Stimulated activated memory B cell treated with anti-CD40 and anti-IgM and Interleukin-4, amounts not matched to agents 10 μg/mL and 1 μg/mL and 100 μg/mL, for 72 hours (primary cell): ENCODE measurements at regions not wholly inside any gene's neighbourhood (a gene's known extent, or its start where the extent isn't known, plus 50 kb on each side); places are given as distances from the start of the nearest gene placed in this dataset.
"Not testable (repeated sequence)": the region's sequence is repeated elsewhere in the genome, so short reads cannot be mapped to it uniquely, and the experiment has no call there.

Experiments used
- ATAC-seq: fragments of 150-1000 bp; cut with Tn5 transposase; 2 replicates; pipeline ENCODE4 v1.10.0; 2021
- H3K27ac Mint-ChIP-seq: one replicate; pipeline ENCODE4 v1.8.0; 2022; ENCODE audit warnings: mild to moderate bottlenecking, mixed read lengths
- H3K27me3 Mint-ChIP-seq: one replicate; pipeline ENCODE4 v1.8.0; 2022; ENCODE audit warnings: mixed read lengths
- H3K36me3 Mint-ChIP-seq: one replicate; pipeline ENCODE4 v1.8.0; 2022; ENCODE audit warnings: mixed read lengths
- H3K4me1 Mint-ChIP-seq: one replicate; pipeline ENCODE4 v1.8.0; 2022; ENCODE audit warnings: mixed read lengths
- H3K4me3 Mint-ChIP-seq: one replicate; pipeline ENCODE4 v1.8.0; 2022; ENCODE audit warnings: mild to moderate bottlenecking, moderate library complexity, mixed read lengths
- H3K9me3 Mint-ChIP-seq: one replicate; pipeline ENCODE4 v1.8.0; 2022; ENCODE audit warnings: mixed read lengths

DNA sequence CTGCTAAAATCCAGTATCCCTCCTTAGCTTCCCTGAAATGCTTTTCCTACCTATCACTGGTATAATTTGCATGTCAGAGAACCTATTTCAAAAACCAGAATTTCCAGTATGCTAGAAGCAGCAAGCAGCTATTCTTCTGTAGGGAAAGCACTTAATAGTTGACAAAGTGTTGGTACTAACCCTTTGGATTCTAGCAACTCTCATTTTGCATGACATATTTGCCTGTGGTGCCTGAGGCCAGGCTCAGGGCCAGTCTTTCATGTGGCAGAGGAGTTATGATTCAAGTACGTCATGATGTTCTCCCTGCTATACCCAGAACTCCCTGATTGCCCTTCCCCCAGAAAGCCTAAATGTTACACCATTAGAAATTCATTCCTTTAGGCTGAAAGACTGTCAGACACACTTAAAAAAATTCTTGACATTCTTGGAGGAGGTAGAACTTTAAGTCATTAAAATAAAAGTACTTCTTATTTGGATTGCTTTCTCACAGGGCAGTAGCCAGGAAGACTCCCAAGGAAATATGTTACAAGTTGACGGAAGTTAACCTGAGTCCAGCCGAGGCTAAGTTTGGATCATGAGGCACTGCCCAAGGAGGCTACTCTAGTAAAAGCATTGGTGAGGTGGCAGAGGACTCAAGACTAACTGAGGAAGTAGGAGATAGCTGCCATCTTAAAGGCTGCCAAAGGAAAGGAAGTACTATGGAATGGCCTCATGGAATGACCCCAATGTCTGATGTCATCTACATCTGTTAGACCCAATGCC is 298.4 kb upstream of the SPAG17 start:
- no peak for ATAC-seq
- Mint-ChIP-seq H3K4me3 (no peak overlapping the region), H3K4me1 (no peaks in the 10 kb centered on the region), H3K36me3 (no peaks in the 10 kb centered on the region), H3K27ac (no peak overlapping the region), H3K9me3 (peaks cover 6% of the 10 kb centered on the region), H3K27me3 (no peaks in the 10 kb centered on the region)

DNA sequence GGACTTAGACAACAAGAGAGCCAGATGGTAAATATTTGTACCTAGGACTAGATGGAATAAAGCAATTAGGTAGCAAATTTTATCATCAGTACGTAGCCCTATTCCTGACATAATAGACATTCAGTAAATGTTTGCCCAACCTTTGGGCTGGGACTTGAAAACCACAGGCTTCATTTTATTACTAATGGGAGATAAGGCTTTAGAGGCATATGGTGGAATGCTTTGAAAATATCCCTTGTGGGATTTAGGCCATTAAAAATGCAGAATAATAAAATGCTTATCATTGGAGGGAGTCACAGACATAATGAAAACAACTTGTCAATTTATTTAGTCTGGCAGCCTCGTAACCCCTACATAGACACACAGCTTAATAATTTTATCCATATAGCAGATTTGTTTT is 296.1 kb upstream of the SPAG17 start:
- Mint-ChIP-seq H3K27ac (no peak overlapping the region), H3K27me3 (no peaks in the 10 kb centered on the region), H3K9me3 (peaks cover 6% of the 10 kb centered on the region), H3K4me3 (no peak overlapping the region), H3K4me1 (no peaks in the 10 kb centered on the region), H3K36me3 (no peaks in the 10 kb centered on the region)
- no peak for ATAC-seq

DNA sequence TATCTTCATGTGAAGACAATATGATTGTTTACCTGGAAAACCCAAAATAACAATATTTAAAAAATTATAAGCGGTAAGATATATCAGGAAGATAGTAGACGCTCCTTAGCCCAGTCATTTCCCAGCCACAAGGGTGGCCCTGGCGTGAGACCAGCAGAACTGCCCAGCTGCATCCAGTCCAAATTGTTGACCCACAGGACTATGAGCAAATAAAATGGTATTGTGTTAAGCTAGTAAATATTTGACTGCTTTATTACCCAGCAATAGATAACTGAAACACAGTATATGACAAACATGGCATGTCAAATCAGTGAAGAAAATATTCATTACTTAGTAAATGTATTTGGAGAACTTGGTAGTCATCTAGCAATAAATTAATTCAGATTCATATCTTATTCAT is 294.3 kb upstream of the SPAG17 start:
- Mint-ChIP-seq H3K36me3 (no peaks in the 10 kb centered on the region), H3K4me3 (no peak overlapping the region), H3K27me3 (no peaks in the 10 kb centered on the region), H3K27ac (no peak overlapping the region), H3K4me1 (no peaks in the 10 kb centered on the region), H3K9me3 (peaks cover 6% of the 10 kb centered on the region)
- no peak for ATAC-seq

DNA sequence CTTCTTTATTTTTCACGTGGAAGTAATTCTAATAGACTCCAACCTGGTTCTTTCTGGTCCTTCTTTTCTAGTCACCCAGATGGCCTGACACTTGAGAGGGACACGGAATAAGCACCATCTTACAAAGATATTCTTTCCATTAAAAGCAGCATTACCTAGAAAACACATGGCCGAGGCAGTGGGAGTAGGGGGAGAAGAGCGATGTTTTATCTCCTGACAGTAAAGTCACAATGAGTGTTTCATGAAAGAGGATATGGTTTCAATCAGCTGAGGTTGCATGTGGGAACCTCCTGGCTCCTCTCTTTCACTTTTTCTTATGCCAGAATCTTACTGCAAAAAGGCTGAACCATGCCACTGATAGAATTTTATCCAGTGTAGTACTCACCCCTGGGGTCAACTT is 288.8 kb upstream of the SPAG17 start:
- no peak for ATAC-seq

DNA sequence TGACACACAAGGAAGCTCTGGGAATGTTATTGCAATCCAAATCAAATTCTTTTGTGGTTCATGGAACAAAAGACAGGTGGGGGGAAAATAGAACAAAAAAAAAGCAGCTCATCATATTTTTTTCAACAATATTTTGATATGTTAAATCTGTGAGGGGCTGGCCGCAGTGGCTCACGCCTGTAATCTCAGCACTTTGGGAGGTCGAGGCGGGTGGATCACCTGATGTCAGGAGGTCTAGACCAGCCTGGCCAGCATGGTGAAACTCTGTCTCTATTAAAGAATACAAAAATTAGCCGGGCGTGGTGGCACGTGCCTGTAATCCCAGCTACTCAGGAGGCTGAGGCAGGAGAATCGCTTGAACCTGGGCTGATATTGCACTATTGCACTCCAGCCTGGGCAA is 279.4 kb upstream of the SPAG17 start:
- not testable (repeated sequence) for H3K4me1 Mint-ChIP-seq, H3K9me3 Mint-ChIP-seq, H3K4me3 Mint-ChIP-seq, H3K27ac Mint-ChIP-seq, ATAC-seq, H3K36me3 Mint-ChIP-seq, H3K27me3 Mint-ChIP-seq

More for the DNA sequence above, 288.8 kb upstream of the SPAG17 start:
- no peaks in the 10 kb centered on the region for H3K27me3 Mint-ChIP-seq
- no peaks in the 10 kb centered on the region for H3K9me3 Mint-ChIP-seq
- H3K4me1 Mint-ChIP-seq: no peaks in the 10 kb centered on the region
- H3K4me3 Mint-ChIP-seq: no peak overlapping the region
- no peak overlapping the region for H3K27ac Mint-ChIP-seq
- no peaks in the 10 kb centered on the region for H3K36me3 Mint-ChIP-seq

DNA sequence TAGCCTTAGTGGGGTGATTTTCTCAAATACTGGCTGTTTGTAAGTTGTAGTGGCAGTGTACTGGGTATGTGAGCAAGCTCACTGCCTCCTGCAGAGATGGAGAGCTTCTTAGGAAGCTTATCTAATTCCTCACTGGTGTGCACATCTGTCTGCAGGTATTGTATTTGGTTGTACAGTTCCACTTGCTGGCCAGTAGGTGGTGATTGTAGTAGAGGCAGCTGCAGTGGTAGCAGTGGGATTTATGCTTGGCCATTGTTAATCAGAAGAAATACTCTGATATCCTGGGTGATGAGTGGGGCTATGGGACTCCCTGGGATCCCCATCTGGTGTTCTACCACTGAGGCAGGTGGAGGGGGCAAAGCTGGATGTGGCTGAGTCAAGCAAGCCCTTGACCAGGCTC is 276.1 kb upstream of the SPAG17 start:
- no peaks in the 10 kb centered on the region for H3K27me3 Mint-ChIP-seq

DNA sequence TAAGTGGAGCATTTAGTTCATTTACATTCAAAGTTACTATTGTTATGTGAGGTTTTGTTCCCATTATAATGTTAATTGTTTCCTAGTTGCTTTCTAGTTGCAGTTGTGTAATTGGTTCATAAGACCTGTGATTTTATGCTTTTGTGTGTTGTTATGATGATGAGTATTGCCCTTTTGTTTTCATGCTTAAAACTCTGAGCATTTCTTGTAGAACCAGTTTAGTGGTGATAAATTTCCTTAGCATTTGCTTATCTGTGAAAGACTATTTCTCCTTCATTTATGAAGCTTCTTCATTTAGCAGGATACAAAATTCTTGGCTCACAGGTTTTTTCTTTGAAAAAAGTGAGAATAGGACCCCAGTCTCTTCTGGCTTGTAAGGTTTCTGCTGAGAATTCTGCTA is 274.8 kb upstream of the SPAG17 start:
- H3K27ac Mint-ChIP-seq: no peak overlapping the region
- no peak overlapping the region for H3K4me3 Mint-ChIP-seq
- H3K9me3 Mint-ChIP-seq: peaks cover 24% of the 10 kb centered on the region
- ATAC-seq: no peak
- H3K36me3 Mint-ChIP-seq: no peaks in the 10 kb centered on the region
- H3K4me1 Mint-ChIP-seq: no peaks in the 10 kb centered on the region
- no peaks in the 10 kb centered on the region for H3K27me3 Mint-ChIP-seq

More for the DNA sequence above, 276.1 kb upstream of the SPAG17 start:
- Mint-ChIP-seq H3K27ac (no peak overlapping the region), H3K4me3 (no peak overlapping the region), H3K4me1 (no peaks in the 10 kb centered on the region), H3K36me3 (no peaks in the 10 kb centered on the region), H3K9me3 (peaks cover 14% of the 10 kb centered on the region)
- no peak for ATAC-seq

DNA sequence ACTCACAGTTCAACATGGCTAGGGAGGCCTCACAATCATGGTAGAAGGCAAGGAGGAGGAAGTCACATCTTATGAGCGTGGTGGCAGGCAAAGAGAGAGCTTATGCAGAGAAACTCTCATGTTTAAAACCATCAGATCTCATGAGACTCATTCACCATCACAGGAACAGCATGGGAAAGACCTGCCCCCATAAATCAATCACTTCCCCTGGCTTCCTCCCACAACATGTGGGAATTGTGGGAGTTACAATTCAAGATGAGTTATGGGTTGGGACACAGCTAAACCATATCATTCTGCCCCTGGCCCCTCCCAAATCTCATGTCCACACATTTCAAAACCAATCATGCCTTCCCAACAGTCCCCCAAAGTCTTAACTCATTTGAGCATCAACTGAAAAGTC is 268.8 kb upstream of the SPAG17 start:
- not testable (repeated sequence) for H3K36me3 Mint-ChIP-seq, H3K27me3 Mint-ChIP-seq, H3K4me3 Mint-ChIP-seq, H3K27ac Mint-ChIP-seq, H3K4me1 Mint-ChIP-seq, ATAC-seq
- peaks cover 18% of the 10 kb centered on the region for H3K9me3 Mint-ChIP-seq

DNA sequence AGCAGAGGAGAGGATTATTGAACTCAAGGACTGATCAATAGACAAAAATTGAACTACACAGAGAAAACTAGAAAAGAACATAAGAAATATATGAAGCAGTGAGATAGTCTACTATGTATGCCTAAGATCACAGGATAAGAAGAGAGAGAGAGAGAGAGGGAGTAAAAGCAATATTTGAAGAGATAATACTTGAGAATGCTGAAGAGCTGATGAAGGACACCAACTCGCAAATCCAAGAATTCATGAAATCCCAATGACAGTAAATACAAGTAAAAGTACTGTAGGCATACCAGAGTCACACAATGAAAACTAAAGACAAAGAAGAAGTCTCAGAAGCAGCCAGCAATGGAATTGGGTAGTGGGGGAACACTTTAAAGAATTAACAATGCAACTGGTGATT is 260.1 kb upstream of the SPAG17 start:
- no peaks in the 10 kb centered on the region for H3K4me1 Mint-ChIP-seq
- no peaks in the 10 kb centered on the region for H3K27me3 Mint-ChIP-seq
- no peak overlapping the region for H3K4me3 Mint-ChIP-seq
- ATAC-seq: no peak
- no peaks in the 10 kb centered on the region for H3K36me3 Mint-ChIP-seq
- no peak overlapping the region for H3K27ac Mint-ChIP-seq
- peaks cover 4% of the 10 kb centered on the region for H3K9me3 Mint-ChIP-seq

DNA sequence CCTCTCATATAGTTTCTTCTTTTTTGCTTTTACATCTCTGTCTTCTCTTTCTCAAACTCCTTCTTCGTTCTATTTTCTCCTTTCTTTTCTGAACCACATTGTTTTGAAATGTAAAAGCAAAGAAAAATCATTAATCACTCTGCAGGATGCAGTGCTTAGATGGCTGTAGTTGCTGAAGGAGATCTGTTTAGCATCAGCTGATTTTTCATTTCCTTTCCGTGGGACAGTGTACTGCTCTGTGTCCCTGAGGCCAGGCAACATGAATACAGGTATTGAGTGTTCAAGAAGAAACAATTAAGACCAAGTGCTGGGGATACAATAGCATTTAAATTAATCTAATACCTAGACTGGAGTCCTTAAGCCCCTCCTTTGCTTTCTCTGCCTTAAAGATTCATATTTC is 257.2 kb upstream of the SPAG17 start:
- no peak overlapping the region for H3K27ac Mint-ChIP-seq
- H3K4me1 Mint-ChIP-seq: no peaks in the 10 kb centered on the region
- H3K27me3 Mint-ChIP-seq: no peaks in the 10 kb centered on the region
- no peak for ATAC-seq
- no peaks in the 10 kb centered on the region for H3K9me3 Mint-ChIP-seq
- no peaks in the 10 kb centered on the region for H3K36me3 Mint-ChIP-seq
- no peak overlapping the region for H3K4me3 Mint-ChIP-seq

DNA sequence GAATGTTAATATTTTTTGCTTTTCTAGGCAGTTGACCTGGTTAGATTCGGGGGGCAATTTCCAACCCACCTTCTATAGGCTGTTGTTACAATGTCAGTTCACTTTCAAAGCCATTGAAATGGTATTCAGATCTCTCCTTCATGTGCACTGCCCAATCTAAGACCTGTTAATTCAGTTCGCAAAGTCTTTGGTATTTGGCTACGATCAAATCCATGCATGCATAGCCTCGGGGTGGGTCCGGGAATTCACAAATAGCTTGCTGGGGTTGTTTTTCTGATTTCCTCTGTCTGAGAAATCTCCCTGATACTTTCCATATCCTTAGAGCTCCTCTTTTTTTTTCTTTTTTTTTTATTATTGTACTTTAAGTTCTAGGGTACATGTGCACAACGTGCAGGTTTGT is 252.6 kb upstream of the SPAG17 start:
- H3K9me3 Mint-ChIP-seq: no peaks in the 10 kb centered on the region
- ATAC-seq: no peak
- H3K4me3 Mint-ChIP-seq: no peak overlapping the region
- H3K4me1 Mint-ChIP-seq: no peaks in the 10 kb centered on the region
- H3K27ac Mint-ChIP-seq: no peak overlapping the region
- no peaks in the 10 kb centered on the region for H3K36me3 Mint-ChIP-seq
- no peaks in the 10 kb centered on the region for H3K27me3 Mint-ChIP-seq

DNA sequence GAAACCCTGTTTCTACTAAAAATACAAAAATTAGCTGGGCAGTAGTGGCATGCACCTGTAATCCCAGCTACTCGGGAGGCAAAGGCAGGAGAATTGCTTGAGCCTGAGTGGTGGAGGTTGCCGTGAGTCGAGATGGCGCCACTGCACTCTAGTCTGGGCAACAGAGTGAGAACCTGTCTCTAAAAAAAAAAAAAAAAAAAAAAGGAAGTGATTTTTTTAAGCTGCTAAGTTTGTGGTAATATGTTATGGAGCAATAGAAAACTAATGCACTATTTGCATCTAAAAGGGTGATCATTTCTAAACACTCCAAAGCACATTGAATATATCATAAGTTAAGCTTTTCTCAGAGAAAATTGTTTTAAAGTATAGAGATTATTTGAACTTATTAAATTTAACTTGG is 244.8 kb upstream of the SPAG17 start:
- Mint-ChIP-seq H3K4me1 (no peaks in the 10 kb centered on the region), H3K9me3 (no peaks in the 10 kb centered on the region), H3K27ac (no peak overlapping the region), H3K27me3 (no peaks in the 10 kb centered on the region), H3K4me3 (no peak overlapping the region), H3K36me3 (no peaks in the 10 kb centered on the region)
- no peak for ATAC-seq

DNA sequence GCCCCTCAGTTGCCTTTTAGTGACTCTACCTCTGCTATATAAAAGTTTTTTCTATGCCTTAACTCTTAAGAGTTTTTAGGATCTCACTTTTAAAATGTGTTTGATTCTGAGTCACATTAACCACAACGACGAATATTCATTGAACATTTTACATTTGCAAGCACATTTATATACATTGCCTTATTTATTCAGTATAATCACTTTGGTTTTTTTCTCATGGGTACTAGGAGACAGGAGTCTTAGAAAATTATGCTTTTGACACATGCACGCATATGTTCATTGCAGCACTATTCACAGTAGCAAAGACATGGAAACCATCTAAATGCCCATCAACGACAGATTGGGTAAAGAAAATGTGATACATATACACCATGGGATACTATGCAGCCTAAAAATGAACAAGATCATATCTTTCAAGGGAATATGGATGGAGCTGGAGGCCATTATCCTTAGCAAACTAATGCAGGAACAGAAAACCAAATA is 236.9 kb upstream of the SPAG17 start:
- Mint-ChIP-seq H3K27me3 (no peaks in the 10 kb centered on the region), H3K4me1 (no peaks in the 10 kb centered on the region), H3K27ac (no peak overlapping the region), H3K9me3 (no peaks in the 10 kb centered on the region), H3K4me3 (no peak overlapping the region), H3K36me3 (no peaks in the 10 kb centered on the region)
- ATAC-seq: no peak

DNA sequence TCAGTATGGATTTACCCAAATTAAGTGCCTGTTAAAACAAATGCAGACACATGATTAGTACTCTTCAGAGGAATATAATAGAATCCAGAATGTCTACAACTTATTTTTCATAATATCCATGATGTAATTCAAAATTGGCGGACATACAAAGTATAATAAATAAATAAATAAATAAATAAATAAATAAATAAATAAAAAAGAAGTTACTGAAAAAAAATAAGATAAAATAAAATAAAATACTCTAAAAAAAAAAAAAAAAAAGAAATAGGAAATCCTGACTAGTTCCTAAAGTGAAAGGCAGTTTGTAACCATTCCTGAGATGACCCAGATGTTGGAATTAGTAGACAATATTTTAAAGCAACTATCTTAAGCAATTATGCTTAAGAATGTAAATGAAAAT is 219.0 kb upstream of the SPAG17 start:
- Mint-ChIP-seq H3K4me1 (no peaks in the 10 kb centered on the region), H3K27me3 (peaks cover 10% of the 10 kb centered on the region), H3K4me3 (no peak overlapping the region), H3K9me3 (peaks cover 8% of the 10 kb centered on the region), H3K27ac (no peak overlapping the region), H3K36me3 (no peaks in the 10 kb centered on the region)
- no peak for ATAC-seq

DNA sequence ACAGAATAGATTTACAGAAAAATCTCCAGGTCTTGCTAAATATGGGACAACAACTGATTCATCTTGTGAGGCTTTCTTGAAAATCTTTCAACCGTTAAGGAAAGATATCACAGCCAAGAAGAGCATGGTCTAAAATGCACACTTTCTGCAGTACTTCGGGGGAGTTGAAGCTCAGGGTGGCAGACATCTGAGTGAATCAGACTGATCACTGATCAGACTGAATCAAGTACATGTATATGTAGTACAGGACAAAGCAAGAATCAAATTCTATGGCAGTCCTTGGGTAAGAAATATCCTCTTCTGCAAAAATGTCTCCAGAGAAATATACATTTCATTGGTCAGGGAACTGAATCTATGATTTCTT is 212.4 kb upstream of the SPAG17 start:
- no peaks in the 10 kb centered on the region for H3K9me3 Mint-ChIP-seq
- H3K4me1 Mint-ChIP-seq: no peaks in the 10 kb centered on the region
- no peak overlapping the region for H3K27ac Mint-ChIP-seq
- peaks cover 10% of the 10 kb centered on the region for H3K27me3 Mint-ChIP-seq
- no peak overlapping the region for H3K4me3 Mint-ChIP-seq
- no peak for ATAC-seq
- no peaks in the 10 kb centered on the region for H3K36me3 Mint-ChIP-seq

DNA sequence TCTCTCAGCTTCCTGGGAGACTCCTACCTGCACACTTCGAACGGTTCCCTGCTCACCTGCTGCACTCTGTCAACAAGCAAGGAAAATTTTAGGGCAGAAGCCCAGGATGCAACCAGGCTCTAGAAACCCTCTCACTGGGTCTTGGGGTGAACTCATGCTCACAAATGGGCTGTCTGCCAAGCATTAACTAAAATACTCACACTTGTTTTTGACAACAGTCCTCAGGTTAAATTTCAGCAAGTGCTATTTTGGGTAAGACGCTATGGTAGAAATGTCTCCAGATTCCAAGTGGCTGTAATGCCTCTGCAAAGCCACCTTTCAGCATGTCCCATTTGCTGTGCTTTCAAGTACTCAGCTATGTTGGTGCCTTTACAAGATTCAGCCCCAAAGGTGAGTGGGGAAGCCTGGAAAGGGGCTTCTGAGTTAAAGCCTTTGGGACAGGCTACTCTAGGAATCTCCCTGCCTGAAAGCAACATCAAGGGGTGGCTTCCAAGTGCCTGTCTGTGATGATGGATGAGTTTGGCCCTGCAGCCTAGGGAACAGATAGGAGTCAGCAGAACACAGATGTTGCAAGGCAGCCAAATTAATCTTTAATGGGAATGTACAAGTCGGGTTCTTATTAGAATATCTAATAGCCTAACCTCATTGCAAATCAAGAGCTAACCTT is 211.9 kb upstream of the SPAG17 start:
- Mint-ChIP-seq H3K4me3 (no peak overlapping the region), H3K36me3 (no peaks in the 10 kb centered on the region), H3K4me1 (no peaks in the 10 kb centered on the region), H3K27me3 (peaks cover 10% of the 10 kb centered on the region), H3K27ac (no peak overlapping the region), H3K9me3 (no peaks in the 10 kb centered on the region)
- peak; percentile 8 for ATAC-seq
